HG02798 (cell line): ENCODE measurements at regions not wholly inside any gene's neighbourhood (a gene's known extent, or its start where the extent isn't known, plus 50 kb on each side); places are given as distances from the start of the nearest gene placed in this dataset.

Experiments
- ATAC-seq: cut with Tn5 transposase; IDR thresholded peaks from one replicate; pipeline ENCODE4 v1.9.1; 2021; ENCODE audit warnings: mild to moderate bottlenecking; ENCODE audit not compliant: unreplicated experiment, poor library complexity

- ATAC-seq: no peak
These were observed 73.1 kb downstream of the RTP5 start for GRCh38 chr2:241942416-241943208.

GRCh38 chr2:241943209-241943850, 73.8 kb downstream of the RTP5 start:
- ATAC-seq: no peak

GRCh38 chr2:241943961-241944575, 74.5 kb downstream of the RTP5 start:
- no peak for ATAC-seq

GRCh38 chr2:241944821-241945220, 75.3 kb downstream of the RTP5 start:
- no peak for ATAC-seq

GRCh38 chr2:241945311-241945710, 75.8 kb downstream of the RTP5 start:
- ATAC-seq: no peak

GRCh38 chr2:241945803-241946202, 76.3 kb downstream of the RTP5 start:
- no peak for ATAC-seq

GRCh38 chr2:241946306-241947003, 76.9 kb downstream of the RTP5 start:
- no peak for ATAC-seq

GRCh38 chr2:241947004-241947350, 77.4 kb downstream of the RTP5 start:
- no peak for ATAC-seq

- no peak for ATAC-seq
These were observed 77.9 kb downstream of the RTP5 start for GRCh38 chr2:241947401-241947800.

GRCh38 chr2:241947876-241948275, 78.3 kb downstream of the RTP5 start:
- ATAC-seq: no peak

GRCh38 chr2:241948299-241948897, 78.9 kb downstream of the RTP5 start:
- no peak for ATAC-seq

- ATAC-seq: no peak
These were observed 79.6 kb downstream of the RTP5 start for GRCh38 chr2:241948901-241949735.

GRCh38 chr2:241949736-241950412, 80.3 kb downstream of the RTP5 start:
- ATAC-seq: no peak

GRCh38 chr2:241950413-241951315, 81.1 kb downstream of the RTP5 start:
- ATAC-seq: no peak

- no peak for ATAC-seq
These were observed 81.8 kb downstream of the RTP5 start for GRCh38 chr2:241951316-241951700.

GRCh38 chr2:241951920-241952319, 82.4 kb downstream of the RTP5 start:
- ATAC-seq: no peak

- ATAC-seq: no peak
These were observed 83.3 kb downstream of the RTP5 start for GRCh38 chr2:241952816-241953215.

- no peak for ATAC-seq
These were observed 83.9 kb downstream of the RTP5 start for GRCh38 chr2:241953324-241953928.
